HEK293 (cell line): ENCODE measurements at regions not wholly inside any gene's neighbourhood (a gene's known extent, or its start where the extent isn't known, plus 50 kb on each side); places are given as distances from the start of the nearest gene placed in this dataset.

ENCODE experiments used
- CTCF ChIA-PET: fragments of 350-600 bp; formaldehyde crosslinking; extraction: SDS; loops from one replicate; lab custom pipeline; 2021; ENCODE audit warnings: antibody characterized with exemption; lab: Yijun Ruan, JAX
- POLR2A ChIA-PET: fragments of 300-600 bp; formaldehyde crosslinking; extraction: SDS; loops from one replicate; lab custom pipeline; 2020; ENCODE audit warnings: antibody characterized with exemption, inconsistent platforms; lab: Yijun Ruan, JAX
- H3K27ac ChIP-seq: fragments of 200-500 bp; sonication (Bioruptor generic); 2 replicates; pipeline ENCODE4 v1.5.1; 2014; ENCODE audit warnings: low read depth, low read length, control low read depth, inconsistent platforms; ENCODE audit errors: extremely low read depth
- H3K36me3 ChIP-seq, 2 experiments: fragments of 200-500 bp in 1 of 2; sonication (Bioruptor generic) in 1 of 2; 1 replicate in 1 of 2; 2 replicates in 1 of 2; pipeline ENCODE4 v1.5.1; 2014 to 2017; ENCODE audit warnings: inconsistent platforms in 2 of 2, low read length in 2 of 2; ENCODE audit not compliant: control insufficient read depth in 2 of 2, insufficient read depth in 1 of 2
- H3K4me1 ChIP-seq: fragments of 200-500 bp; sonication (Bioruptor generic); 2 replicates; pipeline ENCODE4 v1.5.1; 2014; ENCODE audit warnings: mild to moderate bottlenecking, low read length, inconsistent platforms; ENCODE audit not compliant: control insufficient read depth, insufficient read depth
- H3K4me3 ChIP-seq: 2 replicates; pipeline ENCODE4 v1.5.1; 2011; ENCODE audit warnings: low read depth, mild to moderate bottlenecking, control low read depth, low read length, moderate library complexity
- H3K9me3 ChIP-seq: fragments of 200-500 bp; sonication (Bioruptor generic); 2 replicates; pipeline ENCODE4 v1.5.1; 2014; ENCODE audit warnings: low read depth, low read length, inconsistent platforms; ENCODE audit not compliant: control insufficient read depth, insufficient read depth
- GFI1B ChIP-seq: fragments of 450-650 bp; formaldehyde crosslinking; IDR thresholded peaks from 2 replicates; pipeline ENCODE4 v1.5.1; 2016; ENCODE audit warnings: missing biosample characterization, missing genetic modification characterization
- GLI2 ChIP-seq: fragments of 450-650 bp; formaldehyde crosslinking; IDR thresholded peaks from 2 replicates; pipeline ENCODE4; 2017; ENCODE audit warnings: missing biosample characterization, missing genetic modification characterization, low read depth, borderline replicate concordance
- KLF10 ChIP-seq: fragments of 450-650 bp; IDR thresholded peaks from 2 replicates; pipeline ENCODE4 v1.5.1; 2018; ENCODE audit warnings: missing biosample characterization, mild to moderate bottlenecking, missing genetic modification characterization
- KLF9 ChIP-seq: fragments of 450-650 bp; formaldehyde crosslinking; IDR thresholded peaks from 2 replicates; pipeline ENCODE4 v1.5.1; 2016; ENCODE audit warnings: missing biosample characterization, missing genetic modification characterization, low read depth
- TCF7L2 ChIP-seq: IDR thresholded peaks from 2 replicates; pipeline ENCODE4 v1.6.1; 2011; ENCODE audit warnings: low read depth, mild to moderate bottlenecking, inconsistent platforms, low read length, moderate library complexity, borderline replicate concordance
- YY2 ChIP-seq: fragments of 450-650 bp; formaldehyde crosslinking; IDR thresholded peaks from 2 replicates; pipeline ENCODE4 v1.5.1; 2016; ENCODE audit warnings: missing biosample characterization, missing genetic modification characterization
- ZBTB11 ChIP-seq: fragments of 450-650 bp; formaldehyde crosslinking; conservative IDR thresholded peaks from 2 replicates; pipeline ENCODE4 v1.5.1; 2016; ENCODE audit warnings: low read depth, missing biosample characterization, missing genetic modification characterization
- ZFP3 ChIP-seq: fragments of 450-650 bp; formaldehyde crosslinking; IDR thresholded peaks from 2 replicates; pipeline ENCODE4 v1.5.1; 2016; ENCODE audit warnings: low read depth, missing biosample characterization, missing genetic modification characterization
- ZFP41 ChIP-seq: fragments of 450-650 bp; formaldehyde crosslinking; IDR thresholded peaks from 2 replicates; pipeline ENCODE4 v1.5.1; 2016; ENCODE audit warnings: missing biosample characterization, missing genetic modification characterization, borderline replicate concordance
- ZNF10 ChIP-seq: fragments of 450-650 bp; formaldehyde crosslinking; IDR thresholded peaks from 2 replicates; pipeline ENCODE4 v1.5.1; 2017; ENCODE audit warnings: missing biosample characterization, missing genetic modification characterization
- ZNF157 ChIP-seq: fragments of 450-650 bp; formaldehyde crosslinking; IDR thresholded peaks from 2 replicates; pipeline ENCODE4 v1.5.1; 2016; ENCODE audit warnings: missing biosample characterization, missing genetic modification characterization
- ZNF19 ChIP-seq: fragments of 450-650 bp; formaldehyde crosslinking; IDR thresholded peaks from 2 replicates; pipeline ENCODE4; 2016; ENCODE audit warnings: missing biosample characterization, missing genetic modification characterization, low read depth
- ZNF366 ChIP-seq: fragments of 450-650 bp; formaldehyde crosslinking; conservative IDR thresholded peaks from 2 replicates; pipeline ENCODE4 v1.5.1; 2016; ENCODE audit warnings: missing biosample characterization, missing genetic modification characterization
- ZNF394 ChIP-seq: fragments of 450-650 bp; formaldehyde crosslinking; IDR thresholded peaks from 2 replicates; pipeline ENCODE4 v1.5.1; 2016; ENCODE audit warnings: missing biosample characterization, missing genetic modification characterization, mild to moderate bottlenecking, moderate library complexity, borderline replicate concordance
- ZNF48 ChIP-seq: fragments of 450-650 bp; formaldehyde crosslinking; IDR thresholded peaks from 2 replicates; pipeline ENCODE4 v1.5.1; 2016; ENCODE audit warnings: missing biosample characterization, missing genetic modification characterization
- ZNF518A ChIP-seq: fragments of 450-650 bp; formaldehyde crosslinking; conservative IDR thresholded peaks from 2 replicates; pipeline ENCODE4 v1.5.1; 2016; ENCODE audit warnings: low read depth, missing biosample characterization, missing genetic modification characterization
- ZNF521 ChIP-seq: fragments of 450-650 bp; formaldehyde crosslinking; IDR thresholded peaks from 2 replicates; pipeline ENCODE4 v1.5.1; 2017; ENCODE audit warnings: missing biosample characterization, mild to moderate bottlenecking, missing genetic modification characterization
- ZNF548 ChIP-seq: fragments of 450-650 bp; formaldehyde crosslinking; IDR thresholded peaks from 2 replicates; pipeline ENCODE4 v1.5.1; 2016; ENCODE audit warnings: missing biosample characterization, missing genetic modification characterization
- ZNF645 ChIP-seq: fragments of 450-650 bp; formaldehyde crosslinking; IDR thresholded peaks from 2 replicates; pipeline ENCODE4; 2016; ENCODE audit warnings: missing biosample characterization, missing genetic modification characterization
- ZNF658 ChIP-seq: fragments of 450-650 bp; formaldehyde crosslinking; IDR thresholded peaks from 2 replicates; pipeline ENCODE4; 2016; ENCODE audit warnings: missing biosample characterization, missing genetic modification characterization
- ZNF670 ChIP-seq: fragments of 450-650 bp; formaldehyde crosslinking; IDR thresholded peaks from 2 replicates; pipeline ENCODE4 v1.5.1; 2016; ENCODE audit warnings: missing biosample characterization, missing genetic modification characterization, low read depth
- ZXDB ChIP-seq: fragments of 450-650 bp; formaldehyde crosslinking; IDR thresholded peaks from 2 replicates; pipeline ENCODE4 v1.5.1; 2016; ENCODE audit warnings: missing biosample characterization, missing genetic modification characterization
- TF ChIP-seq, protein P1 (sequence below): fragments of 450-650 bp; formaldehyde crosslinking; IDR thresholded peaks from 2 replicates; pipeline ENCODE4 v1.5.1; 2016; ENCODE audit warnings: missing biosample characterization, missing genetic modification characterization
- TF ChIP-seq, protein P2 (sequence below): fragments of 450-650 bp; formaldehyde crosslinking; IDR thresholded peaks from 2 replicates; pipeline ENCODE4 v1.5.1; 2016; ENCODE audit warnings: missing biosample characterization, missing genetic modification characterization

DNA sequence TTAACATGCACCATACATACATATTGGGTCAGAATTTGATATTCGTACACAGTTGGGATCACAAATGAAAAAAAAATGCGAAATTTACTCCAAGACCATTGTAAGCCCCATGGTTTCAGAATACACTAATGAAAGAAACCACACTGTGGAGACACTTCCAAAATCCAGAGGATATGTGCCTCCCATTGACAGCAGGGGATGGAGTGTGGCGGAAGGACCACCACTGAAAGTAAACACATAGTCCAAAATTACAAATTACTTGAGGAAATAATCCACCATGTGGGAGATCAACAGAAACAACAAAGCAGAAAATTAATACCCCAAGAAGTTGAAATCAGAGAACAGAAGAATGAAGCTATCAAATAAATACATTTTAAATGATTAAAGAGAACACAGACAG lies 291.6 kb upstream of the PAPPA start (continued):
- TF ChIP-seq, protein P1, sequence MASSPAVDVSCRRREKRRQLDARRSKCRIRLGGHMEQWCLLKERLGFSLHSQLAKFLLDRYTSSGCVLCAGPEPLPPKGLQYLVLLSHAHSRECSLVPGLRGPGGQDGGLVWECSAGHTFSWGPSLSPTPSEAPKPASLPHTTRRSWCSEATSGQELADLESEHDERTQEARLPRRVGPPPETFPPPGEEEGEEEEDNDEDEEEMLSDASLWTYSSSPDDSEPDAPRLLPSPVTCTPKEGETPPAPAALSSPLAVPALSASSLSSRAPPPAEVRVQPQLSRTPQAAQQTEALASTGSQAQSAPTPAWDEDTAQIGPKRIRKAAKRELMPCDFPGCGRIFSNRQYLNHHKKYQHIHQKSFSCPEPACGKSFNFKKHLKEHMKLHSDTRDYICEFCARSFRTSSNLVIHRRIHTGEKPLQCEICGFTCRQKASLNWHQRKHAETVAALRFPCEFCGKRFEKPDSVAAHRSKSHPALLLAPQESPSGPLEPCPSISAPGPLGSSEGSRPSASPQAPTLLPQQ (tag by site-specific recombination), result no peak
- TF ChIP-seq ZNF19 (no peak), ZNF10 (tag by site-specific recombination) (no peak), GLI2 (tag by site-specific recombination) (no peak), YY2 (no peak), ZFP41 (no peak), TCF7L2 (no peak), KLF9 (no peak), KLF10 (tag by site-specific recombination) (no peak)

DNA sequence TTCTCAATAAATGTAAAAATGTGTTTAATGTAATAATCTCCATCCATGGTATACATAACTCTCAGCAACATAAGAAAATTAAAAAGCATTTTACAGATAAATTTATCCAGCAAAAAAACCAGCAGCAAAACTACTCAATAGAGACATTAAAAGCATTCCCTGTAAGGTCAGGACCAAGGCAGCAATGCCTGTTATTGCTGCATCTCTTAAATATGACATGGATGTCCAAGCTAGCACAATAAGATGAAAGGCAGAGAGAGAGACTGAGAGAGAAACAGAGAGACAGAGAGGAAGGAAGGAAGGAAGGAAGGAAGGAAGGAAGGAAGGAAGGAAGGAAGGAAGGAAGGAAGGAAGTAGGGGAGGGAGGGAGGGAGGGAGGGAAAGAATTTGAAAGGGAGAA lies 289.0 kb upstream of the PAPPA start:
- POLR2A ChIA-PET, result no interaction called here
- no peaks in the 10 kb centered on the region for H3K4me1 ChIP-seq
- no peak overlapping the region for H3K27ac ChIP-seq
- no peaks in the 10 kb centered on the region for H3K36me3 ChIP-seq
- CTCF ChIA-PET, result no interaction called here
- TF ChIP-seq GFI1B, result no peak
- no peak for TF ChIP-seq ZNF521 (tag by site-specific recombination)
- no peak for TF ChIP-seq ZNF48 (tag by site-specific recombination)
- TF ChIP-seq ZNF670 (tag by site-specific recombination), result no peak
- TF ChIP-seq KLF9, result no peak
- no peak for TF ChIP-seq ZNF157 (tag by site-specific recombination)
- TF ChIP-seq ZNF518A, result no peak
- no peak for TF ChIP-seq ZBTB11 (tag by site-specific recombination)
- no peak for TF ChIP-seq ZFP3 (tag by site-specific recombination)
- TF ChIP-seq ZNF645 (tag by site-specific recombination), result no peak
- TF ChIP-seq ZXDB (tag by site-specific recombination), result no peak
- TF ChIP-seq, protein P2, sequence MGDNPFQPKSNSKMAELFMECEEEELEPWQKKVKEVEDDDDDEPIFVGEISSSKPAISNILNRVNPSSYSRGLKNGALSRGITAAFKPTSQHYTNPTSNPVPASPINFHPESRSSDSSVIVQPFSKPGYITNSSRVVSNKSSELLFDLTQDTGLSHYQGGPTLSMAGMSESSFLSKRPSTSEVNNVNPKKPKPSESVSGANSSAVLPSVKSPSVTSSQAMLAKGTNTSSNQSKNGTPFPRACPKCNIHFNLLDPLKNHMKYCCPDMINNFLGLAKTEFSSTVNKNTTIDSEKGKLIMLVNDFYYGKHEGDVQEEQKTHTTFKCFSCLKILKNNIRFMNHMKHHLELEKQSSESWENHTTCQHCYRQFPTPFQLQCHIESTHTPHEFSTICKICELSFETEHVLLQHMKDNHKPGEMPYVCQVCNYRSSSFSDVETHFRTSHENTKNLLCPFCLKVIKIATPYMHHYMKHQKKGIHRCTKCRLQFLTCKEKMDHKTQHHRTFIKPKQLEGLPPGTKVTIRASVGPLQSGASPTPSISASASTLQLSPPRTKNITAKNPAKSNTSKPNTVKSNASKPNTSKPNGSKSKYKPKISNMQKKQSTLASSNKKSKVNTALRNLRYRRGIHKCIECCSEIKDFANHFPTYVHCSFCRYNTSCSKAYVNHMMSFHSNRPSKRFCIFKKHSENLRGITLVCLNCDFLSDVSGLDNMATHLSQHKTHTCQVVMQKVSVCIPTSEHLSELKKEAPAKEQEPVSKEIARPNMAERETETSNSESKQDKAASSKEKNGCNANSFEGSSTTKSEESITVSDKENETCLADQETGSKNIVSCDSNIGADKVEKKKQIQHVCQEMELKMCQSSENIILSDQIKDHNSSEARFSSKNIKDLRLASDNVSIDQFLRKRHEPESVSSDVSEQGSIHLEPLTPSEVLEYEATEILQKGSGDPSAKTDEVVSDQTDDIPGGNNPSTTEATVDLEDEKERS (tag by site-specific recombination), result no peak
- no peak for TF ChIP-seq ZNF394
- no peak for TF ChIP-seq ZNF658 (tag by site-specific recombination)
- no peak for TF ChIP-seq ZNF548 (tag by site-specific recombination)
- no peak for TF ChIP-seq ZNF366 (tag by site-specific recombination)
- H3K9me3 ChIP-seq, result no peaks in the 10 kb centered on the region
- H3K4me3 ChIP-seq, result no peak overlapping the region
